CD14-positive monocyte (primary cell): ENCODE measurements at regions not wholly inside any gene's neighbourhood (a gene's known extent, or its start where the extent isn't known, plus 50 kb on each side); places are given as distances from the start of the nearest gene placed in this dataset.

ENCODE experiments used
- DNase-seq, 3 donors: peaks; one replicate each; pipeline ENCODE4 v3.0.0-alpha.2; 2011 to 2022
- H2AFZ ChIP-seq: 2 replicates; pipeline ENCODE4 v1.6.0; 2012; ENCODE audit warnings: mild to moderate bottlenecking, low read depth, low read length, inconsistent platforms; ENCODE audit not compliant: insufficient read depth, poor library complexity, severe bottlenecking
- H3K27ac ChIP-seq, 2 donors: 1 replicate in 1 of 2; 2 replicates in 1 of 2; pipeline ENCODE4 v1.5.1; 2012 to 2013; ENCODE audit warnings: low read length in 2 of 2, control low read depth in 1 of 2, inconsistent platforms in 1 of 2, low read depth in 1 of 2, mild to moderate bottlenecking in 1 of 2
- H3K27me3 ChIP-seq, 2 donors: one replicate each; pipeline versions ENCODE4 v1.6.0 to v1.6.1; 2011 to 2013; ENCODE audit warnings: low read length in 2 of 2; ENCODE audit not compliant: control insufficient read depth in 2 of 2, insufficient read depth in 2 of 2
- H3K36me3 ChIP-seq, 2 donors: replicated peaks in 1 of 2; 1 replicate in 1 of 2; 2 replicates in 1 of 2; pipeline versions ENCODE4 v1.5.1 to v1.6.1; 2012 to 2013; ENCODE audit warnings: low read length in 2 of 2, control low read depth in 1 of 2, inconsistent platforms in 1 of 2, mild to moderate bottlenecking in 1 of 2; ENCODE audit not compliant: insufficient read depth in 2 of 2, control insufficient read depth in 1 of 2
- H3K4me1 ChIP-seq, 2 donors: 1 replicate in 1 of 2; 2 replicates in 1 of 2; pipeline versions ENCODE4 v1.5.1 to v1.6.1; 2012 to 2013; ENCODE audit warnings: low read length in 2 of 2, control low read depth in 1 of 2, inconsistent platforms in 1 of 2, mild to moderate bottlenecking in 1 of 2, moderate library complexity in 1 of 2; ENCODE audit not compliant: insufficient read depth in 2 of 2, control insufficient read depth in 1 of 2
- H3K4me2 ChIP-seq: replicated peaks from 2 replicates; pipeline ENCODE3; 2012; ENCODE audit warnings: low read length, moderate library complexity, mild to moderate bottlenecking; ENCODE audit not compliant: poor library complexity, severe bottlenecking; ENCODE audit errors: extremely low read depth
- H3K4me3 ChIP-seq, 3 experiments: fragments of 200-600 bp in 1 of 3; sonication (generic) in 1 of 3; replicated peaks in 1 of 3; 1 replicate in 2 of 3; 2 replicates in 1 of 3; pipeline ENCODE4 v1.5.1; 2011 to 2013; ENCODE audit warnings: low read length in 3 of 3, mild to moderate bottlenecking in 3 of 3, control low read depth in 2 of 3, low read depth in 2 of 3, inconsistent platforms in 1 of 3, moderate library complexity in 1 of 3
- H3K79me2 ChIP-seq: 2 replicates; pipeline ENCODE4 v1.6.0; 2012; ENCODE audit warnings: mild to moderate bottlenecking, control low read depth, inconsistent platforms, low read length, moderate library complexity; ENCODE audit not compliant: insufficient read depth
- H3K9ac ChIP-seq: 2 replicates; pipeline ENCODE4 v1.6.0; 2017; ENCODE audit warnings: low read length, mild to moderate bottlenecking; ENCODE audit not compliant: insufficient read depth, poor library complexity, severe bottlenecking
- H3K9me3 ChIP-seq, 2 donors: replicated peaks in 1 of 2; 1 replicate in 1 of 2; 2 replicates in 1 of 2; pipeline versions ENCODE4 v1.5.1 to v1.6.1; 2012 to 2013; ENCODE audit warnings: low read length in 2 of 2, control low read depth in 1 of 2; ENCODE audit not compliant: control insufficient read depth in 1 of 2, insufficient read depth in 1 of 2
- H4K20me1 ChIP-seq: 2 replicates; pipeline ENCODE4 v1.6.0; 2012; ENCODE audit warnings: mild to moderate bottlenecking, low read length, control low read depth, moderate library complexity; ENCODE audit not compliant: insufficient read depth
- H3K27ac Mint-ChIP-seq, 7 donors: one replicate each; pipeline ENCODE4 v1.8.0; 2020; ENCODE audit warnings: mild to moderate bottlenecking in 7 of 7, mixed read lengths in 7 of 7, moderate library complexity in 6 of 7, inconsistent platforms in 2 of 7
- H3K27me3 Mint-ChIP-seq, 3 donors: one replicate each; pipeline ENCODE4 v1.8.0; 2021 to 2022; ENCODE audit warnings: low read depth in 3 of 3, mild to moderate bottlenecking in 3 of 3, mixed read lengths in 3 of 3, moderate library complexity in 3 of 3, inconsistent platforms in 1 of 3
- H3K36me3 Mint-ChIP-seq, 2 donors: one replicate each; pipeline ENCODE4 v1.8.0; 2020; ENCODE audit warnings: mixed read lengths in 2 of 2, inconsistent platforms in 1 of 2, mild to moderate bottlenecking in 1 of 2
- H3K4me1 Mint-ChIP-seq: one replicate; pipeline ENCODE4 v1.8.0; 2020; ENCODE audit warnings: mild to moderate bottlenecking, mixed read lengths
- H3K4me3 Mint-ChIP-seq, 2 donors: one replicate each; pipeline ENCODE4 v1.8.0; 2020; ENCODE audit warnings: mild to moderate bottlenecking in 2 of 2, mixed read lengths in 2 of 2, moderate library complexity in 1 of 2
- H3K9me3 Mint-ChIP-seq, 7 donors: one replicate each; pipeline ENCODE4 v1.8.0; 2020 to 2022; ENCODE audit warnings: mixed read lengths in 7 of 7, mild to moderate bottlenecking in 6 of 7, moderate library complexity in 6 of 7, inconsistent platforms in 2 of 7
- WGBS: methylation state at CpG from one replicate; pipeline ENCODE4 v1.1.5; 2013; ENCODE audit warnings: missing lambda C conversion rate; ENCODE audit not compliant: insufficient coverage; 5-methylcytosine and 5-hydroxymethylcytosine counted together
- intact Hi-C, 2 donors: fragments of 100-400 bp; cut with micrococcal nuclease; formaldehyde crosslinking; loops; one replicate each; pipeline versions ENCODE4 v1.15.0 to v1.15.1; 2023
- TF ChIP-seq, protein P1 (sequence below): fragments of 200-600 bp; IDR thresholded peaks from one replicate; pipeline ENCODE4 v1.8.0; 2022; ENCODE audit warnings: antibody characterized with exemption, mild to moderate bottlenecking

DNA sequence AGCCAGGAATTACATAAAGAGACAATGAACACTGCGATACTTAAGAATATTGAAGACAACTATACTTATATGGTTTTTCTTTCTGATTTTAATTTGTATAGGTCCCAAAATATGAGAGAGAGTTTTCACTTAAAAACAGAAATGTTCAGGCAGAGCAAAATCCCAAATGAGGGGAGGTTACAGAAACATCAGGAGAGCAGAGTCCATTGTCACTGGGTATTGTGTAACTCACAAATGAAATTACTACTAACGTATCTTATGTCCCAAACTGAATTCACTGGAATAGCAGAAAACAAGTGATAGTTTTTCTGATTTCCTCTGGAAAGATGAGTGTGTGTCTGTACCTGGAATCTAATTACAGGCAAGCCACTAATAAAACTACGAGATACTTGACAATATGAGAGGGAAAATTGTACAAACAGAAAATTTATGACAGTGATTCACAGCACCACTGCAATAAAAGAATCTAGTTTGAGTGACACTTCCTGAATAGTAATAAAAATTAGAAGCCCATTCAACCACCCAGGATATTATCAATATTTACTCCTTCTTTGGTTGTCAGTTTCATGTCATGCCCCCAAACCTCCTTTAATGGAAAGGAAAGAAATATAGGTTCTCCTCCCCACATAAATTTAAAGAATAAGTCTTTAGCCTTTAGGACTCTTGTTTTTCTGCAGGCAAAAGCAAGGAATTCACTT lies 522.6 kb downstream of the ADGRL2 start:
- Histone ChIP-seq H2AFZ (no peak overlapping the region), H3K27ac (no peak overlapping the region), H3K79me2 (no peaks in the 10 kb centered on the region), H3K9me3 (peaks cover 0 to 2% of the 10 kb centered on the region in 2 donors), H3K4me3 (no peak overlapping the region), H4K20me1 (no peaks in the 10 kb centered on the region), H3K9ac (no peak overlapping the region), H3K36me3 (no peaks in the 10 kb centered on the region), H3K27me3 (no peaks in the 10 kb centered on the region), H3K4me1 (no peaks in the 10 kb centered on the region), H3K4me2 (no peak overlapping the region)
- H3K36me3 Mint-ChIP-seq = no peaks in the 10 kb centered on the region
- WGBS = no CpG with 5 or more reads among the region's 3 CpGs
- H3K4me1 Mint-ChIP-seq = no peaks in the 10 kb centered on the region
- TF ChIP-seq, protein P1, sequence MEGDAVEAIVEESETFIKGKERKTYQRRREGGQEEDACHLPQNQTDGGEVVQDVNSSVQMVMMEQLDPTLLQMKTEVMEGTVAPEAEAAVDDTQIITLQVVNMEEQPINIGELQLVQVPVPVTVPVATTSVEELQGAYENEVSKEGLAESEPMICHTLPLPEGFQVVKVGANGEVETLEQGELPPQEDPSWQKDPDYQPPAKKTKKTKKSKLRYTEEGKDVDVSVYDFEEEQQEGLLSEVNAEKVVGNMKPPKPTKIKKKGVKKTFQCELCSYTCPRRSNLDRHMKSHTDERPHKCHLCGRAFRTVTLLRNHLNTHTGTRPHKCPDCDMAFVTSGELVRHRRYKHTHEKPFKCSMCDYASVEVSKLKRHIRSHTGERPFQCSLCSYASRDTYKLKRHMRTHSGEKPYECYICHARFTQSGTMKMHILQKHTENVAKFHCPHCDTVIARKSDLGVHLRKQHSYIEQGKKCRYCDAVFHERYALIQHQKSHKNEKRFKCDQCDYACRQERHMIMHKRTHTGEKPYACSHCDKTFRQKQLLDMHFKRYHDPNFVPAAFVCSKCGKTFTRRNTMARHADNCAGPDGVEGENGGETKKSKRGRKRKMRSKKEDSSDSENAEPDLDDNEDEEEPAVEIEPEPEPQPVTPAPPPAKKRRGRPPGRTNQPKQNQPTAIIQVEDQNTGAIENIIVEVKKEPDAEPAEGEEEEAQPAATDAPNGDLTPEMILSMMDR = no peak
- intact Hi-C loops = no loop called here
- peaks cover 0 to 7% (median 3%) of the 10 kb centered on the region in 7 donors for H3K9me3 Mint-ChIP-seq
- no peak for DNase-seq
- H3K27me3 Mint-ChIP-seq = no peaks in the 10 kb centered on the region
- no peak overlapping the region for H3K4me3 Mint-ChIP-seq
- H3K27ac Mint-ChIP-seq = no peak overlapping the region

DNA sequence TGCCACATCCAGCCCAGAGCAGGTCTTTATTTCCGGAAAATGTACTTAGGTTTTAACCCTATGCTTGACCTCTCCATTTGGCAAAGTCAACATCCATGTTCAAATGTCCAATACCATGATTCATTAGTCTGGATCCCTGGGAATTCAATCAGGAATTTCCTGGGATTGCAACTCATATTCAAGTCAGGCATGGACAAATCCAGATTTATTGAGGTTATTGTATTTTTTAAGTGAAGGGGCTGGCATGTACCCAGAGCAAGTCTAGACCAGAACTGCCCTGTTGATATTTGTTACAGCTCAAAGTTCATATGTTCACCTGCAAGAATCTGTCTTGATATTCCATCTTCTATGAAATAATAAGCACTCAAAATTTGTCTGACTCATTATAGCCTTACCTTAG lies 521.1 kb downstream of the ADGRL2 start:
- H3K36me3 ChIP-seq = no peaks in the 10 kb centered on the region
- H3K4me3 ChIP-seq = no peak overlapping the region
- no peak overlapping the region for H3K9ac ChIP-seq
- Mint-ChIP-seq H3K4me1 (no peaks in the 10 kb centered on the region), H3K9me3 (peaks cover 0 to 7% (median 3%) of the 10 kb centered on the region in 7 donors), H3K36me3 (no peaks in the 10 kb centered on the region), H3K27me3 (no peaks in the 10 kb centered on the region), H3K4me3 (no peak overlapping the region), H3K27ac (no peak overlapping the region)
- no peak overlapping the region for H2AFZ ChIP-seq
- H3K27ac ChIP-seq = no peak overlapping the region
- H3K27me3 ChIP-seq = no peaks in the 10 kb centered on the region
- peaks cover 0 to 2% of the 10 kb centered on the region in 2 donors for H3K9me3 ChIP-seq
- 100% methylated on average over 1 of the region's 1 CpG for WGBS
- no peaks in the 10 kb centered on the region for H3K79me2 ChIP-seq
- H3K4me1 ChIP-seq = no peaks in the 10 kb centered on the region
- H4K20me1 ChIP-seq = no peaks in the 10 kb centered on the region
- H3K4me2 ChIP-seq = no peak overlapping the region
- TF ChIP-seq, protein P1 = no peak
- intact Hi-C loops = no loop called here
- DNase-seq = no peak
